CD4-positive, alpha-beta T cell treated with Interleukin-4 for 4 hours (primary cell): ENCODE measurements at regions not wholly inside any gene's neighbourhood (a gene's known extent, or its start where the extent isn't known, plus 50 kb on each side); places are given as distances from the start of the nearest gene placed in this dataset.
"Not testable (repeated sequence)": the region's sequence is repeated elsewhere in the genome, so short reads cannot be mapped to it uniquely, and the experiment has no call there.

Experiments used
- DNase-seq: peaks from one replicate; pipeline ENCODE4 v3.0.0-alpha.2; 2020

- DNase-seq: no peak
Observed at GRCh38 chr7:68109299-68109698, 1112.7 kb downstream of the TYW1 start.

DNA sequence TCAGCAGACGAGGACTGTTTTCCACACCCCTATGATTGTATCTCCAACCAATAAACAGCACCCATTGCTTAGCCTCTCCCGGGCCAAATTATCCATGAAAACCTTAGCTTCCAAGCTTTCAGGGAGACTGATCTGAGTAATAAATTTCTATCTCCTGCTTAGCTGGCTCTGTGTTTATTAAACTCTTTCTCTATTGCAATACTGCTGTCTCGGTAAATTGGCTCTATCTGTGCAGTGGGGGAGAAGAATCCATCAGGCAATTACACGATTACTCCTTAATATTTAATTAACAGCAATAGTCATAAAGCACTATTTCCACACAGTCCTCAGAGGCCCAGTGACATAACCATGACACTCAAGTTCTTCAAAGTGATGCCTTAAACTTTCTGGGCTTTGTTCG is 1122.8 kb downstream of the TYW1 start:
- no peak for DNase-seq

- DNase-seq: no peak
Observed at GRCh38 chr7:68121056-68121455, 1124.4 kb downstream of the TYW1 start.

DNA sequence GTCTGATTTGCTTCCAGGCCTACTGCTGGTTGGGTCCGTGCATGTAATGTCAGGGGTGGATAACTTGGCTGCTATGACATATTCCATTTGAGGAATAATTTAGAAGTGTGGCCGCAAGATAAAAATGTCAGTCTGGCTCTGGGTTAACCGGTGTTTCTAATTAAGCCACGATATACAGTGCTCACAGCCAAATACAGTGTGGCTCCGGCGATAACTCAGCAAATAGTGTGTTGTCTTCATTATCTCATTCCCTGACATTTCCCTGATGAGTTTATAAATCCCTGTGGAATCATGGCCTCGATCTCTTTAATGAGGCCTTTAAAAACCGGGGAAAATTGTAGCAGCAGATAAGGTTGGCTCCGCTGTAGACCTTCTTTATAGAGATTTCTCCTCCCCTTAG is 1125.0 kb downstream of the TYW1 start:
- no peak for DNase-seq

GRCh38 chr7:68122801-68123200 is 1126.2 kb downstream of the TYW1 start:
- no peak for DNase-seq

- DNase-seq: no peak
Observed at GRCh38 chr7:68125168-68125567, 1128.5 kb downstream of the TYW1 start.

- no peak for DNase-seq
Observed at GRCh38 chr7:68133045-68133444, 1136.4 kb downstream of the TYW1 start.

DNA sequence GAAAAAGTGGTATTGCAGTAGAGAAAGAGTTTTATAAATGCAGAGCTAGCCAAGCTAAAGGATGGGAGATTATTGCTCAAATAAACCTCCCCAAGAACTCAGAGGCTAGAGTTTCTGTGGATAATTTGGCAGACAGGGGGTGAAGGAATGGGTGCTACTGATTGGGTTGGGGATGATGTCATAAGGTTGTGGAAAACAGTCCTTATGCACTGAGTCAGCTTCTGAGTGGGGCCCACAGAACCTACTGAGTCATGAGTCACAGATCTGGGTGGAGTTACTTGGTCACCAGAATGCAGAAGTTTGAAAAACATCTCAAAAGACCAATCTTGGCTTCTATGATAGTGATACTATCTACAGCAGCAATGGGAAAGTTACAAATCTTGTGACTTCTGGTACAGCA is 1146.7 kb downstream of the TYW1 start:
- DNase-seq: no peak

DNA sequence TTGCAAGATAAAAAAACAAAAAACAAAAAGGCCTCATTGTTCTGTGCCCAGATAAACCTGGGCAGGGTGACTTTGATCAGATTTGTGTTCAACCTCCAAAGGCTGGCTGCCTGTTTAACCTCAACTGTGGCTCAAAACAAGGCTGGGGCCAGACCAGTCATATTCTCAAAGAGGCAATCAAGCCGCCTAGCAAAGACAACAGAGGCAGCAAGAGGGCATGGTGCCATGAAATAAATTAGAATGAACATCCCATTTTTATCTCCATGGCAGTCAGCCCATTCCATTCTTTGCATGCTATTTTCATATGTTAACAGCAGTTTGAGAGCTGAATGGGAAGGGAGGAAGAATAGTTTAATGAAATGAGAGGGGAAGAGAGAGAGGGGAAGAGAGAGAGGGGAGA is 1150.3 kb downstream of the TYW1 start:
- no peak for DNase-seq

GRCh38 chr7:68147614-68148238 is 1151.1 kb downstream of the TYW1 start:
- no peak for DNase-seq

DNA sequence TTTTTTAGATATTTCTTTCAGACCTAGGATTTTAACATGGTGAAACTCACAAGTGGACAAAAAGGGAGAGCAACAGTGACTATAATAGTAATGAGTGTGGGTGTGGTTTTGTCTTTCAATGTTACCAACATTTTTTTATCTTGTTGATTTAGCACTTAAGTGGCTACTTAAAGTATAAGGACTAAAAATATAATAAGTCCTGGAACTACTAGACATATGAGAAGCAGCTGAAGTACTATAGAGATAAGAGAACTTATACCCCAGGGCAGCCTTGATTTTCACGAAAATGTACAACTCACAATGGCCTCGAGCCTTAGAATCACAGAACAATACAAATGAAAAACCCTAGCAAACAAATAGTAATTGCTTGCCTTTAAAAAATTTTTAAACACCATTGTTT is 1151.8 kb downstream of the TYW1 start:
- DNase-seq: no peak

GRCh38 chr7:68152205-68152604 is 1155.6 kb downstream of the TYW1 start:
- DNase-seq: no peak

GRCh38 chr7:68155676-68156075 is 1159.0 kb downstream of the TYW1 start:
- no peak for DNase-seq

DNA sequence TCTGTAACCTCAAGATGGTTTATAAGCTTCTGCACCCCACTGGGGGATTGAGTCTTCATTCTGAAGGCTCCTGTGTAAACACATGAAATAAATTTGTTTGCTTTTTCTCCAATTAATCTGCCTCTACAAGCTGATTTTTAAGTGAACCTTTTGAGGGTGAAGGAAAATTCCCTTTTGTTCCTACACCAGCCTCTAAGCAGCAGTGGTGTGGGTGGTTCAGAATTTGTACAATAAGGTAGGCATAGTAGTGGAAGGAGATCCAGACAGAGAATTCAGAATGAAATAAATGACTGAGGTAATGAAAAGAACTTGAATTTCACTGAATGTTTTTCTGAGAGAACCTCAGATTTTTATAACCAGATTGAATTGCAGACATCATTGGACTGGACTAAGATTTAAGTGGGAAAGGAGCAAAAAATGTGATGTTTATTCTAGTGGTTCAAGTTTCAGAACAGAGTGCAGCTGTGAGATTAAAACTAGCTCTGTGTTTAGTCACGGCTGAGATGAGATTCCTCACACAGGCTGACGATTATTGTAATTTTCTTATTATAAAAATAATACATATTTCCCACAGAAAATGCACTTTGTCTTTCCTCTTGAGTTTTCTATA is 1162.2 kb downstream of the TYW1 start:
- DNase-seq: no peak

- DNase-seq: no peak
Observed at GRCh38 chr7:68162712-68163111, 1166.1 kb downstream of the TYW1 start.

GRCh38 chr7:68166525-68166924 is 1169.9 kb downstream of the TYW1 start:
- DNase-seq: no peak

DNA sequence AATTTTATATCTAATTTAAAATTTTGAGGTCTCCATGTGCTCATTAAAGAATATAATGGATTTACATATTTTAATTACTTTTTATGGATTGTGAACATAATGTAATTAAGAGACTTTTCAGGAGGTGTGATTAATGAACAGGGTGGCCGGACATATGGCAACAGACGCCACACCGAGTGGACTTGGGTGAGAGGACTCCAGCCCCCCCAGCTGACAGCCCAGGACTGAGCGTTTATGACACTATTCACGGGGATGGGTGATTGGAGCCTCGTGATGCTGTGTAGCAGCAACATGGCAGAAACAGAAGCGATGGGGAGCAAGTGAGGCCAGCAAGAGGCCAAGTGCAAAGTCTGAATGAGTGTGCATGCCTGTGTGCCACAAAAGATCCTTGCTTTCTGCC is 1176.9 kb downstream of the TYW1 start:
- DNase-seq: no peak

DNA sequence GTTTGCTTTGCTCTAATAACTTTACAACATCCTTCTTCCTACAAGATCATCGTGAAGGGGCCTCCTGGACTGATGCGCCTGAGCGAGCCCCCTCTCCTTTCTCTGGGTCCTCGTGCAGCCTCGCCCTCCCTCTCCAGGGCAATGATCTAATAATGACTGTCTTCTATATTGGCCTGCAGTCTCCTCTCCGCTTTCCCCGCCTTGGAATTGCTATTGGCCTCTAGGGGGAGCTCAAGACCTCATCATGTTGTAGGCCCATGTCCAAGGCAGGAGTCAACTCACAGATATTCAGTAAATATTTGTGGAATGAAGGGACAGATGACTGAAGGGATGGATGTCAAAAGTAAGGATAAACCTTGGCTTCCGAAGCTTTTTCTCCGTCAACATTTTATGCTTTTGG is 1180.3 kb downstream of the TYW1 start:
- no peak for DNase-seq

DNA sequence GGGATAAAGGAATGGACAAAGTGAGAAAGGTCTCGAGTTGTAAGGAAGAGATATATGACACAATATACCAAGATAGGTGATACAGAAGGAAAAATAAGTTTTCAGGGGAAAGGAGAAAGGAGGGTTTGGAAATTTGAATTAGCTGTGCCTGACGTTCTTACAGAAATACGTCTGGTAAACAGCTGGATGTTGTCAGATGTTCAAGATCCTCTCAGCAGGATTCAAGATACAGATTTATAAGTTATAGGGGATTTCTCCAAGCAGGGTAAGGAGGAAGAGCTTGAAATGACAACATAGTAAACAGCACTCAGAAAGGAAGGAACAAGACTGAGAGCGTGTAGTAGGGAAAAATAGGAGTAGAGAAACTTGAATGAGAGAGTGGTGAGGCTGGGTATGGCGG is 1184.1 kb downstream of the TYW1 start:
- no peak for DNase-seq

GRCh38 chr7:68183176-68183575 is 1186.5 kb downstream of the TYW1 start:
- DNase-seq: no peak

GRCh38 chr7:68185631-68186456 is 1189.2 kb downstream of the TYW1 start:
- no peak for DNase-seq

DNA sequence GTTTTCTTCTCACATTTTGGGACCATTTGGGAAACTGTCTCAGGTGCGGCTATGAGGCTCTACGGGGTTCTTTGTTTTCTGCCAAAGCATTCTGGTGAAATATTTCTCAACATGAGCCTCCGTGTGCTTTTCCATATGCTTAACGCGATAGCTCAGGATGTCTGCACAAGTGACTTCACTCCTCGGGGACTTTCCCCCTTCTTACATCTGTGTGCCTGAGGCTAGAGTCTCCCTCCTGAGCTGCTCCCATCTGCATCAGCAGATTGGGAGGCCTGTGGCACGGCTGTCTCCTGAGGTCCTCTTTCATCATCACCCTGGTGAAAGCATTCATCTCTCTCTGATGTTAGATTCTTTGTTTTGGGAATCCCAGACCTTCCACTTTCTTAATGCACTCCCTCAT is 1190.9 kb downstream of the TYW1 start:
- DNase-seq: no peak

GRCh38 chr7:68192941-68193340 is 1196.3 kb downstream of the TYW1 start:
- no peak for DNase-seq

- not testable (repeated sequence) for DNase-seq
Observed at GRCh38 chr7:68195642-68196041, 1199.0 kb downstream of the TYW1 start.
